Astrocyte (in vitro differentiated cells and primary cell): ENCODE measurements at regions not wholly inside any gene's neighbourhood (a gene's known extent, or its start where the extent isn't known, plus 50 kb on each side); places are given as distances from the start of the nearest gene placed in this dataset.

Source experiments
- DNase-seq: peaks from one replicate; pipeline ENCODE4 v3.0.0-alpha.2; 2010; ENCODE audit warnings: low read depth
- FAIRE-seq: peaks from 2 replicates; lab custom pipeline; 2011; peaks lifted over from hg19 to GRCh38; lab: Jason Lieb, UNC
- H2AFZ ChIP-seq: 2 replicates; pipeline ENCODE4 v1.6.0; 2012; ENCODE audit warnings: low read depth, low read length, inconsistent platforms
- H3K27ac ChIP-seq: 2 replicates; pipeline ENCODE4 v1.5.1; 2011; ENCODE audit warnings: low read depth, low read length, inconsistent platforms
- H3K27me3 ChIP-seq: 2 replicates; pipeline ENCODE4 v1.6.0; 2011; ENCODE audit warnings: low read length, inconsistent platforms; ENCODE audit not compliant: insufficient read depth
- H3K36me3 ChIP-seq: 2 replicates; pipeline ENCODE4 v1.5.1; 2011; ENCODE audit warnings: low read length, inconsistent platforms; ENCODE audit not compliant: insufficient read depth
- H3K4me1 ChIP-seq: 2 replicates; pipeline ENCODE4 v1.5.1; 2011; ENCODE audit warnings: low read length, inconsistent platforms; ENCODE audit not compliant: insufficient read depth
- H3K4me2 ChIP-seq: 2 replicates; pipeline ENCODE4 v1.6.0; 2012; ENCODE audit warnings: low read length, inconsistent platforms
- H3K4me3 ChIP-seq: 2 replicates; pipeline ENCODE4 v1.5.1; 2011; ENCODE audit warnings: low read depth, mild to moderate bottlenecking, low read length, inconsistent platforms; ENCODE audit not compliant: insufficient read depth
- H3K79me2 ChIP-seq: 2 replicates; pipeline ENCODE4 v1.6.0; 2012; ENCODE audit warnings: mild to moderate bottlenecking, low read length, inconsistent platforms; ENCODE audit not compliant: insufficient read depth
- H3K9ac ChIP-seq: 2 replicates; pipeline ENCODE4 v1.6.0; 2012; ENCODE audit warnings: mild to moderate bottlenecking, low read length, inconsistent platforms
- H3K9me3 ChIP-seq: 2 replicates; pipeline ENCODE4 v1.5.1; 2012; ENCODE audit warnings: low read depth, mild to moderate bottlenecking, low read length, inconsistent platforms; ENCODE audit not compliant: insufficient read depth
- H4K20me1 ChIP-seq: 2 replicates; pipeline ENCODE4 v1.6.0; 2012; ENCODE audit warnings: low read length, inconsistent platforms; ENCODE audit not compliant: insufficient read depth
- H3K27ac Mint-ChIP-seq: one replicate; pipeline ENCODE4 v1.8.0; 2021; ENCODE audit warnings: mild to moderate bottlenecking, mixed read lengths; ENCODE audit not compliant: unreplicated experiment
- H3K27me3 Mint-ChIP-seq: one replicate; pipeline ENCODE4 v1.8.0; 2021; ENCODE audit warnings: low read depth, mixed read lengths; ENCODE audit not compliant: unreplicated experiment
- H3K36me3 Mint-ChIP-seq: one replicate; pipeline ENCODE4 v1.8.0; 2021; ENCODE audit warnings: low read depth, mixed read lengths; ENCODE audit not compliant: unreplicated experiment
- H3K4me1 Mint-ChIP-seq: one replicate; pipeline ENCODE4 v1.8.0; 2021; ENCODE audit warnings: low read depth, mixed read lengths; ENCODE audit not compliant: unreplicated experiment
- H3K4me3 Mint-ChIP-seq: one replicate; pipeline ENCODE4 v1.8.0; 2021; ENCODE audit warnings: mild to moderate bottlenecking, moderate library complexity, mixed read lengths; ENCODE audit not compliant: unreplicated experiment
- H3K9me3 Mint-ChIP-seq: one replicate; pipeline ENCODE4 v1.8.0; 2021; ENCODE audit warnings: mild to moderate bottlenecking, mixed read lengths; ENCODE audit not compliant: unreplicated experiment
- CTCF ChIP-seq: IDR thresholded peaks from 2 replicates; pipeline ENCODE4 v1.5.1; 2011; ENCODE audit warnings: low read depth, mild to moderate bottlenecking, inconsistent platforms, low read length, moderate library complexity; ENCODE audit not compliant: insufficient read depth
- EZH2 ChIP-seq: IDR thresholded peaks from 2 replicates; pipeline ENCODE4 v1.6.1; 2012; ENCODE audit warnings: mild to moderate bottlenecking, low read length, inconsistent platforms; ENCODE audit not compliant: insufficient read depth

GRCh38 chr3:104835376-104835775, 531.3 kb upstream of the ALCAM start:
- Mint-ChIP-seq H3K4me1 (no peaks in the 10 kb centered on the region), H3K9me3 (no peaks in the 10 kb centered on the region), H3K27me3 (no peaks in the 10 kb centered on the region), H3K27ac (no peak overlapping the region), H3K4me3 (no peak overlapping the region), H3K36me3 (no peaks in the 10 kb centered on the region)
- Histone ChIP-seq H3K36me3 (no peaks in the 10 kb centered on the region), H3K27ac (no peak overlapping the region), H3K79me2 (no peaks in the 10 kb centered on the region), H3K27me3 (no peaks in the 10 kb centered on the region), H3K9me3 (no peaks in the 10 kb centered on the region), H3K9ac (no peak overlapping the region), H3K4me2 (no peak overlapping the region), H2AFZ (no peak overlapping the region), H3K4me3 (no peak overlapping the region), H3K4me1 (no peaks in the 10 kb centered on the region), H4K20me1 (no peaks in the 10 kb centered on the region)
- DNase-seq (no peak), FAIRE-seq (no peak)
- TF ChIP-seq EZH2 (no peak), CTCF (no peak)

GRCh38 chr3:104846270-104846669, 520.4 kb upstream of the ALCAM start:
- peaks cover 7% of the 10 kb centered on the region for H3K9me3 Mint-ChIP-seq
- no peaks in the 10 kb centered on the region for H3K27me3 Mint-ChIP-seq
- Histone ChIP-seq H3K9ac (no peak overlapping the region), H3K27ac (no peak overlapping the region), H3K27me3 (no peaks in the 10 kb centered on the region), H3K79me2 (no peaks in the 10 kb centered on the region), H3K9me3 (no peaks in the 10 kb centered on the region), H3K4me3 (no peak overlapping the region), H4K20me1 (no peaks in the 10 kb centered on the region), H3K4me2 (no peak overlapping the region), H3K36me3 (no peaks in the 10 kb centered on the region), H2AFZ (no peak overlapping the region), H3K4me1 (peaks cover 3% of the 10 kb centered on the region)
- peak; percentile 54 for DNase-seq
- H3K27ac Mint-ChIP-seq: no peak overlapping the region
- no peak for FAIRE-seq
- no peaks in the 10 kb centered on the region for H3K4me1 Mint-ChIP-seq
- TF ChIP-seq EZH2: no peak
- no peak for TF ChIP-seq CTCF
- no peaks in the 10 kb centered on the region for H3K36me3 Mint-ChIP-seq
- H3K4me3 Mint-ChIP-seq: no peak overlapping the region

GRCh38 chr3:104849070-104849469, 517.6 kb upstream of the ALCAM start:
- Histone ChIP-seq H3K4me3 (no peak overlapping the region), H3K79me2 (no peaks in the 10 kb centered on the region), H3K4me1 (peaks cover 3% of the 10 kb centered on the region), H3K36me3 (no peaks in the 10 kb centered on the region), H3K27ac (no peak overlapping the region), H4K20me1 (no peaks in the 10 kb centered on the region), H2AFZ (no peak overlapping the region), H3K4me2 (no peak overlapping the region), H3K9me3 (no peaks in the 10 kb centered on the region), H3K9ac (no peak overlapping the region), H3K27me3 (no peaks in the 10 kb centered on the region)
- Mint-ChIP-seq H3K4me1 (no peaks in the 10 kb centered on the region), H3K27ac (no peak overlapping the region), H3K36me3 (no peaks in the 10 kb centered on the region), H3K27me3 (no peaks in the 10 kb centered on the region), H3K9me3 (peaks cover 7% of the 10 kb centered on the region), H3K4me3 (no peak overlapping the region)
- DNase-seq (no peak), FAIRE-seq (no peak)
- TF ChIP-seq EZH2 (no peak), CTCF (no peak)
